ENCODE measurements at regions not wholly inside any gene's neighbourhood (a gene's known extent, or its start where the extent isn't known, plus 50 kb on each side); places are given as distances from the start of the nearest gene placed in this dataset.
A peak's percentile ranks its signal among the peaks of the same experiment; 100 is the strongest.
"Not testable (repeated sequence)": the region's sequence is repeated elsewhere in the genome, so short reads cannot be mapped to it uniquely, and the experiment has no call there.

DNA sequence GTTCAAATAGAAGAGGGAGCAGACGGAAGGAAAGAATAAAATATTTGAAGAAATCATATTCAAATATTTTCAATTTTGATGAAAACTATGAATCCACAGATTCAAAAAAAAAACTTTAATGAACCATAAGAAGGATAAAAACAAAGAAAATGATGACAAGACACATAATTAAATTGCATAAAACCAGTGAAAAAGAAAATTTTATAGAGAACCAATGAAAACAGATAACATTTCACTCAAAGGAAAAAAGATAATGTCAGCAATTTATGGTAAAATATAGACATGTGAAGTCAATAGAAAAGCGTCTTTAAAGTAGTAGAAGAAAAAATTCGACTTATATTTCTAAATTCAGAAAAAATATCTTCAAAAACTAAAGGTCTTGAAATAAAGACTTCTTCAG is 546.5 kb upstream of the ATXN7L3B start:
- Histone ChIP-seq H3F3A (ENCODE audit: insufficient read depth, low read length) (peaks cover 4% of the 10 kb centered on the region; the same call in 1 of the 2 replicates), H4K20me1 (ENCODE audit: insufficient read depth, low read length) (no peaks in the 10 kb centered on the region), H3K9ac (ENCODE audit: low read length) (no peak overlapping the region), H3K9me3 (ENCODE audit: low read length) (no peaks in the 10 kb centered on the region), H3K27ac (ENCODE audit: low read depth, low read length, poor library complexity, severe bottlenecking) (no peak overlapping the region), H3K4me2 (ENCODE audit: low read length) (no peak overlapping the region), H2AFZ (ENCODE audit: low read length) (peak overlapping the region; percentile 34; the same call in 1 of the 2 replicates), H3K9me2 (ENCODE audit: low read depth, low read length) (no peaks in the 10 kb centered on the region), H3K4me3 (ENCODE audit: low read depth, low read length, poor library complexity, severe bottlenecking) (no peak overlapping the region), H3K4me1 (ENCODE audit: insufficient read depth, low read length, severe bottlenecking) (peaks cover 5% of the 10 kb centered on the region), H3K36me3 (ENCODE audit: insufficient read depth, low read length) (no peaks in the 10 kb centered on the region), H3K27me3 (ENCODE audit: insufficient read depth, low read length) (no peaks in the 10 kb centered on the region), H3K79me2 (ENCODE audit: insufficient read depth, low read length) (no peaks in the 10 kb centered on the region)
- TF ChIP-seq CTCF (IDR thresholded peaks at IDR 0.05; ENCODE audit: low read length): no peak
- no peak for TF ChIP-seq EZH2 (IDR thresholded peaks at IDR 0.05; ENCODE audit: borderline replicate concordance, low read length)

- Histone ChIP-seq H3K27ac (ENCODE audit: low read depth, low read length, poor library complexity, severe bottlenecking) (no peak overlapping the region), H3K9ac (ENCODE audit: low read length) (no peak overlapping the region), H2AFZ (ENCODE audit: low read length) (peak overlapping the region; percentile 84; the same call in 1 of the 2 replicates), H3K4me1 (ENCODE audit: insufficient read depth, low read length, severe bottlenecking) (peaks cover 8% of the 10 kb centered on the region), H3K4me3 (ENCODE audit: low read depth, low read length, poor library complexity, severe bottlenecking) (no peak overlapping the region), H3K9me2 (ENCODE audit: low read depth, low read length) (no peaks in the 10 kb centered on the region), H3K79me2 (ENCODE audit: insufficient read depth, low read length) (no peaks in the 10 kb centered on the region), H3K4me2 (ENCODE audit: low read length) (no peak overlapping the region), H3K36me3 (ENCODE audit: insufficient read depth, low read length) (no peaks in the 10 kb centered on the region), H3K27me3 (ENCODE audit: insufficient read depth, low read length) (no peaks in the 10 kb centered on the region), H4K20me1 (ENCODE audit: insufficient read depth, low read length) (no peaks in the 10 kb centered on the region), H3K9me3 (ENCODE audit: low read length) (no peaks in the 10 kb centered on the region), H3F3A (ENCODE audit: insufficient read depth, low read length) (peaks cover 4% of the 10 kb centered on the region; the same call in 1 of the 2 replicates)
- no peak for TF ChIP-seq EZH2 (IDR thresholded peaks at IDR 0.05; ENCODE audit: borderline replicate concordance, low read length)
- no peak for TF ChIP-seq CTCF (IDR thresholded peaks at IDR 0.05; ENCODE audit: low read length)
Measured at GRCh38 chr12:73998894-73999293, 538.7 kb upstream of the ATXN7L3B start.

- no peaks in the 10 kb centered on the region for H3K27me3 ChIP-seq (ENCODE audit: insufficient read depth, low read length)
- H3K4me2 ChIP-seq (ENCODE audit: low read length): no peak overlapping the region
- H3K79me2 ChIP-seq (ENCODE audit: insufficient read depth, low read length): no peaks in the 10 kb centered on the region
- no peaks in the 10 kb centered on the region for H4K20me1 ChIP-seq (ENCODE audit: insufficient read depth, low read length)
- no peaks in the 10 kb centered on the region for H3K4me1 ChIP-seq (ENCODE audit: insufficient read depth, low read length, severe bottlenecking)
- H3K9me3 ChIP-seq (ENCODE audit: low read length): no peaks in the 10 kb centered on the region
- H3K4me3 ChIP-seq (ENCODE audit: low read depth, low read length, poor library complexity, severe bottlenecking): no peak overlapping the region
- no peak overlapping the region for H2AFZ ChIP-seq (ENCODE audit: low read length)
- H3F3A ChIP-seq (ENCODE audit: insufficient read depth, low read length): no peaks in the 10 kb centered on the region
- no peak overlapping the region for H3K9ac ChIP-seq (ENCODE audit: low read length)
- TF ChIP-seq CTCF (IDR thresholded peaks at IDR 0.05; ENCODE audit: low read length): no peak
- no peak for TF ChIP-seq EZH2 (IDR thresholded peaks at IDR 0.05; ENCODE audit: borderline replicate concordance, low read length)
- H3K9me2 ChIP-seq (ENCODE audit: low read depth, low read length): no peaks in the 10 kb centered on the region
- H3K36me3 ChIP-seq (ENCODE audit: insufficient read depth, low read length): no peaks in the 10 kb centered on the region
- H3K27ac ChIP-seq (ENCODE audit: low read depth, low read length, poor library complexity, severe bottlenecking): no peak overlapping the region
Measured at GRCh38 chr12:74015118-74015517, 522.5 kb upstream of the ATXN7L3B start.

DNA sequence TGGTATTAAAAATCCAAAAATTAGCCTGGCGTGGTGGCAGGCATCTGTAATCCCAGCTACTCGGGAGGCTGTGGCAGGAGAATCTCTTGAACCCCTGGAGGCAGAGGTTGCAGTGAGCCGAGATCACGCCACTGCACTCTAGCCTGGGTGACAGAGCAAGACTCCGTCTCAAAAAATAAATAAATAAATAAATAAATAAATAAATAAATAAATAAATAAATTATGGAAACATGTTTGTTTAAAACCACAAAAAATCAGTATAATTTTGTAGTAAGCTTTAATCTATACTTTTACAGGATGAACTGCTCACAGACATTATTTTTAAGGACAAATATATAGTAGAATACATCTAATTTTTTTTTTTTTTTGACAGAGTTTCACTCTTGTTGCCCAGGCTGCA is 521.3 kb upstream of the ATXN7L3B start:
- H3K4me1 ChIP-seq (ENCODE audit: insufficient read depth, low read length, severe bottlenecking); H3K9ac ChIP-seq (ENCODE audit: low read length); H3K27me3 ChIP-seq (ENCODE audit: insufficient read depth, low read length); H3K9me3 ChIP-seq (ENCODE audit: low read length); H3K4me3 ChIP-seq (ENCODE audit: low read depth, low read length, poor library complexity, severe bottlenecking); H3K4me2 ChIP-seq (ENCODE audit: low read length); H3K36me3 ChIP-seq (ENCODE audit: insufficient read depth, low read length); H3K27ac ChIP-seq (ENCODE audit: low read depth, low read length, poor library complexity, severe bottlenecking); H2AFZ ChIP-seq (ENCODE audit: low read length); H3F3A ChIP-seq (ENCODE audit: insufficient read depth, low read length); H3K9me2 ChIP-seq (ENCODE audit: low read depth, low read length); H3K79me2 ChIP-seq (ENCODE audit: insufficient read depth, low read length); H4K20me1 ChIP-seq (ENCODE audit: insufficient read depth, low read length): not testable (repeated sequence)

Data from OCI-LY1 (cell line).